Activated CD4-positive, alpha-beta T cell treated with anti-CD3 and anti-CD28 coated beads, Interleukin-2, amount 10 ng/mL, durations not matched to agents 24 days and 14 days (primary cell): ENCODE measurements at regions not wholly inside any gene's neighbourhood (a gene's known extent, or its start where the extent isn't known, plus 50 kb on each side); places are given as distances from the start of the nearest gene placed in this dataset.

Experiments used
- DNase-seq: peaks from one replicate; pipeline ENCODE4 v3.0.0; 2022
- H3K27ac Mint-ChIP-seq: one replicate; pipeline ENCODE4 v1.8.0; 2022; ENCODE audit warnings: mild to moderate bottlenecking, mixed read lengths
- H3K27me3 Mint-ChIP-seq: one replicate; pipeline ENCODE4 v1.8.0; 2022; ENCODE audit warnings: mixed read lengths
- H3K36me3 Mint-ChIP-seq: one replicate; pipeline ENCODE4 v1.8.0; 2022; ENCODE audit warnings: low read depth, mild to moderate bottlenecking, mixed read lengths
- H3K4me1 Mint-ChIP-seq: one replicate; pipeline ENCODE4 v1.8.0; 2021; ENCODE audit warnings: mixed read lengths
- H3K4me3 Mint-ChIP-seq: one replicate; pipeline ENCODE4 v1.8.0; 2022; ENCODE audit warnings: mild to moderate bottlenecking, moderate library complexity, mixed read lengths
- H3K9me3 Mint-ChIP-seq: one replicate; pipeline ENCODE4 v1.8.0; 2021; ENCODE audit warnings: mixed read lengths
- intact Hi-C: fragments of 100-400 bp; cut with micrococcal nuclease; formaldehyde crosslinking; loops from one replicate; pipeline ENCODE4 v1.15.1; 2023

- no peak overlapping the region for H3K4me3 Mint-ChIP-seq
These were observed 797.2 kb downstream of the TNS3 start for GRCh38 chr7:46784732-46785131.

GRCh38 chr7:46781901-46782439 is 799.9 kb downstream of the TNS3 start:
- DNase-seq = no peak
- Mint-ChIP-seq H3K4me1 (no peaks in the 10 kb centered on the region), H3K36me3 (no peaks in the 10 kb centered on the region), H3K4me3 (no peak overlapping the region), H3K27ac (no peak overlapping the region), H3K9me3 (peaks cover 5% of the 10 kb centered on the region), H3K27me3 (no peaks in the 10 kb centered on the region)
- intact Hi-C loops = no loop called here

More at GRCh38 chr7:46784732-46785131, 797.2 kb downstream of the TNS3 start:
- Mint-ChIP-seq H3K27ac (no peak overlapping the region), H3K27me3 (no peaks in the 10 kb centered on the region), H3K36me3 (no peaks in the 10 kb centered on the region), H3K4me1 (no peaks in the 10 kb centered on the region), H3K9me3 (peaks cover 5% of the 10 kb centered on the region)
- intact Hi-C loops = no loop called here
- no peak for DNase-seq

GRCh38 chr7:46776790-46777189 is 805.1 kb downstream of the TNS3 start:
- H3K27ac Mint-ChIP-seq = no peak overlapping the region
- no peaks in the 10 kb centered on the region for H3K27me3 Mint-ChIP-seq
- H3K36me3 Mint-ChIP-seq = no peaks in the 10 kb centered on the region
- intact Hi-C loops = no loop called here
- peaks cover under 1% of the 10 kb centered on the region for H3K9me3 Mint-ChIP-seq
- no peak for DNase-seq
- H3K4me1 Mint-ChIP-seq = no peaks in the 10 kb centered on the region
- no peak overlapping the region for H3K4me3 Mint-ChIP-seq

GRCh38 chr7:46775776-46776175 is 806.1 kb downstream of the TNS3 start:
- Mint-ChIP-seq H3K4me3 (no peak overlapping the region), H3K9me3 (no peaks in the 10 kb centered on the region), H3K36me3 (no peaks in the 10 kb centered on the region), H3K27me3 (no peaks in the 10 kb centered on the region), H3K27ac (no peak overlapping the region), H3K4me1 (no peaks in the 10 kb centered on the region)
- DNase-seq = no peak
- intact Hi-C loops = no loop called here

- Mint-ChIP-seq H3K27ac (no peak overlapping the region), H3K4me1 (no peaks in the 10 kb centered on the region), H3K9me3 (no peaks in the 10 kb centered on the region), H3K4me3 (no peak overlapping the region), H3K27me3 (no peaks in the 10 kb centered on the region), H3K36me3 (no peaks in the 10 kb centered on the region)
- intact Hi-C loops = no loop called here
- no peak for DNase-seq
These were observed 806.9 kb downstream of the TNS3 start for GRCh38 chr7:46775020-46775419.

- no peaks in the 10 kb centered on the region for H3K36me3 Mint-ChIP-seq
- no peak overlapping the region for H3K4me3 Mint-ChIP-seq
- no peak overlapping the region for H3K27ac Mint-ChIP-seq
- intact Hi-C loops = no loop called here
- H3K9me3 Mint-ChIP-seq = no peaks in the 10 kb centered on the region
- no peak for DNase-seq
- H3K4me1 Mint-ChIP-seq = no peaks in the 10 kb centered on the region
- H3K27me3 Mint-ChIP-seq = no peaks in the 10 kb centered on the region
These were observed 807.4 kb downstream of the TNS3 start for GRCh38 chr7:46774515-46774914.

GRCh38 chr7:46772776-46773175 is 809.1 kb downstream of the TNS3 start:
- Mint-ChIP-seq H3K4me3 (no peak overlapping the region), H3K4me1 (no peaks in the 10 kb centered on the region), H3K36me3 (no peaks in the 10 kb centered on the region), H3K9me3 (peaks cover 4% of the 10 kb centered on the region), H3K27me3 (no peaks in the 10 kb centered on the region), H3K27ac (no peak overlapping the region)
- DNase-seq = no peak
- intact Hi-C loops = no loop called here

- Mint-ChIP-seq H3K27ac (no peak overlapping the region), H3K4me3 (no peak overlapping the region), H3K27me3 (no peaks in the 10 kb centered on the region), H3K36me3 (no peaks in the 10 kb centered on the region), H3K4me1 (no peaks in the 10 kb centered on the region), H3K9me3 (peaks cover 4% of the 10 kb centered on the region)
- intact Hi-C loops = no loop called here
- DNase-seq = peak; percentile 11
These were observed 814.8 kb downstream of the TNS3 start for GRCh38 chr7:46767071-46767470.

GRCh38 chr7:46764100-46764936 is 817.6 kb downstream of the TNS3 start:
- DNase-seq = peak; percentile 2
- intact Hi-C loops = no loop called here
- Mint-ChIP-seq H3K4me3 (no peak overlapping the region), H3K36me3 (no peaks in the 10 kb centered on the region), H3K4me1 (no peaks in the 10 kb centered on the region), H3K27me3 (no peaks in the 10 kb centered on the region), H3K27ac (no peak overlapping the region), H3K9me3 (peaks cover 4% of the 10 kb centered on the region)

- no peaks in the 10 kb centered on the region for H3K36me3 Mint-ChIP-seq
- no peak overlapping the region for H3K4me3 Mint-ChIP-seq
- H3K9me3 Mint-ChIP-seq = no peaks in the 10 kb centered on the region
- intact Hi-C loops = no loop called here
- no peaks in the 10 kb centered on the region for H3K4me1 Mint-ChIP-seq
- no peaks in the 10 kb centered on the region for H3K27me3 Mint-ChIP-seq
- no peak for DNase-seq
- no peak overlapping the region for H3K27ac Mint-ChIP-seq
These were observed 818.6 kb downstream of the TNS3 start for GRCh38 chr7:46763344-46763743.

- no peak overlapping the region for H3K27ac Mint-ChIP-seq
- H3K36me3 Mint-ChIP-seq = no peaks in the 10 kb centered on the region
- H3K27me3 Mint-ChIP-seq = no peaks in the 10 kb centered on the region
- intact Hi-C loops = no loop called here
- H3K4me3 Mint-ChIP-seq = no peak overlapping the region
- H3K4me1 Mint-ChIP-seq = no peaks in the 10 kb centered on the region
- no peaks in the 10 kb centered on the region for H3K9me3 Mint-ChIP-seq
- peak; percentile 39 for DNase-seq
These were observed 822.0 kb downstream of the TNS3 start for GRCh38 chr7:46759711-46760480.

- Mint-ChIP-seq H3K4me1 (no peaks in the 10 kb centered on the region), H3K4me3 (no peak overlapping the region), H3K27ac (no peak overlapping the region), H3K36me3 (no peaks in the 10 kb centered on the region), H3K27me3 (no peaks in the 10 kb centered on the region), H3K9me3 (no peaks in the 10 kb centered on the region)
- intact Hi-C loops = no loop called here
- peak; percentile 3 for DNase-seq
These were observed 824.9 kb downstream of the TNS3 start for GRCh38 chr7:46756996-46757395.

- no peak overlapping the region for H3K4me3 Mint-ChIP-seq
- H3K27me3 Mint-ChIP-seq = no peaks in the 10 kb centered on the region
- H3K9me3 Mint-ChIP-seq = no peaks in the 10 kb centered on the region
- no peak overlapping the region for H3K27ac Mint-ChIP-seq
- intact Hi-C loops = no loop called here
- no peaks in the 10 kb centered on the region for H3K36me3 Mint-ChIP-seq
- DNase-seq = peak; percentile 4
- H3K4me1 Mint-ChIP-seq = no peaks in the 10 kb centered on the region
These were observed 825.7 kb downstream of the TNS3 start for GRCh38 chr7:46756256-46756655.
